Esophagus squamous epithelium (tissue), 5 donors: ENCODE measurements at regions not wholly inside any gene's neighbourhood (a gene's known extent, or its start where the extent isn't known, plus 50 kb on each side); places are given as distances from the start of the nearest gene placed in this dataset.

ENCODE experiments used
- DNase-seq: peaks from one replicate; lab custom pipeline; 2025; lab: John Stamatoyannopoulos, UW
- H3K27ac ChIP-seq, 4 donors: fragments of 200-600 bp; sonication (generic); one replicate each; pipeline ENCODE4 v1.5.1; 2016 to 2019; ENCODE audit warnings: mild to moderate bottlenecking in 1 of 4
- H3K27me3 ChIP-seq, 4 donors: fragments of 200-600 bp; sonication (generic); 1 replicate in 3 of 4; 2 replicates in 1 of 4; pipeline versions ENCODE4 v1.5.1 to v1.6.0; 2017 to 2021; ENCODE audit warnings: antibody characterized with exemption in 1 of 4
- H3K36me3 ChIP-seq, 3 donors: fragments of 200-600 bp; sonication (generic); one replicate each; pipeline ENCODE4 v1.5.1; 2016 to 2019
- H3K4me1 ChIP-seq, 3 donors: fragments of 200-600 bp; sonication (generic); one replicate each; pipeline ENCODE4 v1.5.1; 2017 to 2019
- H3K4me3 ChIP-seq, 4 donors: fragments of 200-600 bp; sonication (generic); 1 replicate in 3 of 4; 2 replicates in 1 of 4; pipeline ENCODE4 v1.5.1; 2016 to 2019; ENCODE audit warnings: mild to moderate bottlenecking in 2 of 4, moderate library complexity in 1 of 4
- H3K9me3 ChIP-seq, 3 donors: fragments of 200-600 bp; sonication (generic); one replicate each; pipeline ENCODE4 v1.5.1; 2016 to 2019
- CTCF ChIP-seq, 6 experiments: fragments of 450-650 bp in 4 of 6; fragments of 200-600 bp in 2 of 6; sonication (generic) in 2 of 6; IDR thresholded peaks; one replicate each; pipeline ENCODE4 v1.5.1; 2016 to 2019; ENCODE audit warnings: antibody characterized with exemption in 6 of 6, mild to moderate bottlenecking in 4 of 6, moderate library complexity in 4 of 6
- POLR2A ChIP-seq, 4 donors: fragments of 450-650 bp; IDR thresholded peaks; one replicate each; pipeline ENCODE4 v1.6.1; 2017; ENCODE audit warnings: antibody characterized with exemption in 4 of 4, mild to moderate bottlenecking in 4 of 4, moderate library complexity in 3 of 4
- WGBS, 2 donors: methylation state at CpG; one replicate each; pipeline ENCODE4 v1.1.5; 2018; 5-methylcytosine and 5-hydroxymethylcytosine counted together
- intact Hi-C: fragments of 100-400 bp; cut with DNase I; formaldehyde crosslinking; loops from one replicate; pipeline ENCODE4 v1.15.0; 2022
- donor health status: DM: yes; HTN: yes; CAD: no.

DNA sequence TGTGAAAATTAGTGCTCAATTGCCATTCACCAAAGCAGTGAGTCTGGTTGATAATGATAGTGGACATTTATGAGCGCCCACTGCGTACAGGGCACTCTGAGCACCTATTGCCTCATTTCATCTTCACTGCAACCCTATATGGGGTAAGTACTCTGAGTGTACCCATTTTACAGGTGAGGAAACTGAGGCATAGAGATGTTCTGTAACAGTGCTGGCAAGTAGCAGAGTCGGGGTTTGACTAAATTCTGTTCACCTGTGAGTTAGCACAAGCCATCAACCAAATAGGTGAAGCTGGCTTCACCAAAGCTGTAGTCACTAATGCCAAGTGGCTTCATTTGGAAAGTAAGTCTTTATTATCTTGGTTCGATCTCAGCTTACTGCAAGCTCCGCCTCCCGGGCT, 135.8 kb downstream of the SPAG6 start:
- intact Hi-C loops: no loop called here
- Histone ChIP-seq H3K4me1 (peaks cover 9 to 22% (median 10%) of the 10 kb centered on the region in 3 donors), H3K36me3 (no peaks in the 10 kb centered on the region)

DNA sequence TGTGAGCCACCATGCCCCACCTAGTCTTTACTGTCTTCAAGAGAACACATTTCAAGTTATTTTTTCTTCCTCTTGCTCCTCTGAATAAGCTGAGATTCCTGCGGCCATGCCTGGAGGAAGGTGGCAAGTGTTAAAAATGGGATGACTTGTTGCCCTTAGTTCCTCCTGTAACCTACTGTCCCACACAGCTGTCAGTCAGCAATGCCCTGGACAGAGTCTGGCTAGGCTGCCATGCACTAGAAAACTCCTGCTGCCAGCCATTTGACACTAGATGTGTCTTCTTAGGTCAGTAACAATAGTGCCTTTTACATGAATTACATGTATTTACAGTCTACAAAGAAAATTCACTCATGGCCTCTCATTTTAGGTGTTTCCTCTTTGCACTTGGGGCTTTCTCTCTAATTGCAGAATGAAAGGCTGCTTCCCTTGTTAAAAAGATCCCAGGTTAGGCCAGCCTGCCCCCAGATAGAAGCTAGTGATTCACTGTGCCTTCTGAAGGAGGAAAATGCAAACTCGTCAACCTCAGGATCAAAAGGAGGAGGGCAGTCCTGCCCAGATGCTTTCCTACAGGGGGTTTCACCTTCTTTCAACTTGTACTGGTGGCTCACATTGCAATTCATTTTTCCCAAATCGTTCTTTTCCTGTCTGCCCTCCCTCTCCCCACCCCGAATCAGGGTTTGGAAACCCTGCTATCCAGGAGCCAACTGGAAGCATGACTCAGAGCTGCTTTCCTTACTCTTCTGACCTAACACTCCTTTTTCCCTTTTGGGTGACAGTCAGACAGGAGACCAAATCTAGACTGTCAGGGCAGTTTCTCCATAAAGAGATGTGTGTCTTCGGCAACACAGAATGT, 136.6 kb downstream of the SPAG6 start:
- no peak for TF ChIP-seq POLR2A (IDR thresholded peaks at IDR 0.05)
- TF ChIP-seq CTCF (IDR thresholded peaks at IDR 0.05): no peak
- WGBS, 2 donors: 51 to 54% methylated on average over 4 to 5 of the region's 5 CpGs
- intact Hi-C loops: no loop called here
- H3K27ac ChIP-seq: no peak overlapping the region
- no peaks in the 10 kb centered on the region for H3K9me3 ChIP-seq
- peaks cover 1 to 14% (median 2%) of the 10 kb centered on the region in 3 donors for H3K4me1 ChIP-seq
- no peaks in the 10 kb centered on the region for H3K36me3 ChIP-seq
- peaks cover 2 to 33% (median 10%) of the 10 kb centered on the region in 4 donors for H3K27me3 ChIP-seq
- H3K4me3 ChIP-seq: no peak overlapping the region
- DNase-seq: no peak

More for the DNA sequence above, 135.8 kb downstream of the SPAG6 start:
- Histone ChIP-seq H3K9me3 (no peaks in the 10 kb centered on the region), H3K27ac (no peak overlapping the region), H3K27me3 (peaks cover 10 to 41% (median 15%) of the 10 kb centered on the region in 4 donors), H3K4me3 (no peak overlapping the region)
- no peak for DNase-seq
- TF ChIP-seq POLR2A (IDR thresholded peaks at IDR 0.05) (no peak), CTCF (IDR thresholded peaks at IDR 0.05) (no peak)
- 90 to 91% methylated on average over 6 of the region's 6 CpGs for WGBS, 2 donors

- TF ChIP-seq CTCF (IDR thresholded peaks at IDR 0.05): no peak
- TF ChIP-seq POLR2A (IDR thresholded peaks at IDR 0.05): no peak
- WGBS, 2 donors: 63 to 69% methylated on average over 1 of the region's 1 CpG
- Histone ChIP-seq H3K4me3 (no peak overlapping the region), H3K36me3 (no peaks in the 10 kb centered on the region), H3K4me1 (peaks cover 0 to 8% (median 0%) of the 10 kb centered on the region in 3 donors), H3K9me3 (no peaks in the 10 kb centered on the region), H3K27me3 (peaks cover 0 to 20% (median under 1%) of the 10 kb centered on the region in 4 donors), H3K27ac (no peak overlapping the region)
- DNase-seq: no peak
- intact Hi-C loops: no loop called here
Measured at GRCh38 chr10:22483132-22483531, 137.8 kb downstream of the SPAG6 start.
